GM23248 (cell line): ENCODE measurements at regions not wholly inside any gene's neighbourhood (a gene's known extent, or its start where the extent isn't known, plus 50 kb on each side); places are given as distances from the start of the nearest gene placed in this dataset.

Source experiments
- EZH2 ChIP-seq: fragments of 200-600 bp; sonication (generic); IDR thresholded peaks from 2 replicates; pipeline ENCODE4 v1.6.1; 2018; ENCODE audit warnings: antibody characterized with exemption, mild to moderate bottlenecking; ENCODE audit not compliant: insufficient read depth, poor library complexity, severe bottlenecking
- EZH2phosphoT487 ChIP-seq: fragments of 200-600 bp; sonication (generic); IDR thresholded peaks from 2 replicates; pipeline ENCODE4 v1.6.1; 2018; ENCODE audit warnings: antibody characterized with exemption, moderate library complexity, mild to moderate bottlenecking, low read depth; ENCODE audit not compliant: insufficient read depth

- TF ChIP-seq EZH2phosphoT487 (no peak), EZH2 (no peak)
Observed at GRCh38 chr5:103333376-103333775, 74.8 kb downstream of the MACIR start.
